Activated naive CD4-positive, alpha-beta T cell treated with anti-CD3 and anti-CD28 coated beads for 36 hours (primary cell): ENCODE measurements at regions not wholly inside any gene's neighbourhood (a gene's known extent, or its start where the extent isn't known, plus 50 kb on each side); places are given as distances from the start of the nearest gene placed in this dataset.
"Not testable (repeated sequence)": the region's sequence is repeated elsewhere in the genome, so short reads cannot be mapped to it uniquely, and the experiment has no call there.

Source experiments
- CTCF ChIA-PET: fragments of 350-600 bp; sonication (Branson Sonifier 250); formaldehyde crosslinking; loops from one replicate; lab custom pipeline; 2021; ENCODE audit warnings: antibody characterized with exemption; lab: Charles Lee
- DNase-seq: peaks from one replicate; pipeline ENCODE4 v3.0.0-alpha.2; 2020
- H3K27ac Mint-ChIP-seq: one replicate; pipeline ENCODE4 v1.8.0; 2021; ENCODE audit warnings: mild to moderate bottlenecking, mixed read lengths
- H3K27me3 Mint-ChIP-seq: one replicate; pipeline ENCODE4 v1.8.0; 2021; ENCODE audit warnings: low read depth, mixed read lengths
- H3K36me3 Mint-ChIP-seq: one replicate; pipeline ENCODE4 v1.8.0; 2021; ENCODE audit warnings: low read depth, mixed read lengths
- H3K4me1 Mint-ChIP-seq: one replicate; pipeline ENCODE4 v1.8.0; 2021; ENCODE audit warnings: low read depth, mixed read lengths
- H3K4me3 Mint-ChIP-seq: one replicate; pipeline ENCODE4 v1.8.0; 2021; ENCODE audit warnings: mild to moderate bottlenecking, moderate library complexity, mixed read lengths
- H3K9me3 Mint-ChIP-seq: one replicate; pipeline ENCODE4 v1.8.0; 2021; ENCODE audit warnings: mixed read lengths
- intact Hi-C: fragments of 100-400 bp; cut with micrococcal nuclease; formaldehyde crosslinking; loops from one replicate; pipeline ENCODE4 v1.15.1; 2023

DNA sequence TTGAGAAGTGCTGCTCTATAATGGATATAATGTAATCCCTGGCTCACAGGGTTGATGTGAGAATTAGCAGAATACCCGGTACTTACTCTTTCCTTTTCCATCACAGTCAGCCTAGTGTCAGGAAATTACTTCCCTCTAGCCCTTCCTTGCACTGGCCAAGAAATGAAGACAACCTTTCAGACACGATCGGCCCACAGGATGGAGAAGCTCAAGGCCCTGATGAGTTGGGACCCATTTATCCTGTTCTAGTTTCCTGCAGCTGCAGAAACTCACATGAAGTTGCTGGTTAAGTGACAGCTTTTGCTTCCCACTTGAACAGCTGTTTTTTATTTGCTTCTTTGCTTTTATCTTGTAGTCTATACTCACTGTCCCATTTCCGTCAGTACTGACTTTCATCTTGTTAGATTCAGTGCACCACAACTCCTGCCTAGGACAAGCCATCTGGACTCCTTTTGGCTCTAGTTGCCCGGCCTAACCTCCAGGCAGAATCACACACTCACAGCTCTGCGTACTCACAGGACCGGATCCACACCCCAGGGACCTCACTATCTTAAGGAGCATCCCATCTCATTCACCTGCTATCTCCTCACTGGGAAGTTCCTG, 325.1 kb upstream of the CHRNA7 start:
- H3K4me3 Mint-ChIP-seq, DNase-seq, H3K36me3 Mint-ChIP-seq, H3K27ac Mint-ChIP-seq, H3K4me1 Mint-ChIP-seq, H3K9me3 Mint-ChIP-seq, CTCF ChIA-PET, H3K27me3 Mint-ChIP-seq, intact Hi-C loops: not testable (repeated sequence)

DNA sequence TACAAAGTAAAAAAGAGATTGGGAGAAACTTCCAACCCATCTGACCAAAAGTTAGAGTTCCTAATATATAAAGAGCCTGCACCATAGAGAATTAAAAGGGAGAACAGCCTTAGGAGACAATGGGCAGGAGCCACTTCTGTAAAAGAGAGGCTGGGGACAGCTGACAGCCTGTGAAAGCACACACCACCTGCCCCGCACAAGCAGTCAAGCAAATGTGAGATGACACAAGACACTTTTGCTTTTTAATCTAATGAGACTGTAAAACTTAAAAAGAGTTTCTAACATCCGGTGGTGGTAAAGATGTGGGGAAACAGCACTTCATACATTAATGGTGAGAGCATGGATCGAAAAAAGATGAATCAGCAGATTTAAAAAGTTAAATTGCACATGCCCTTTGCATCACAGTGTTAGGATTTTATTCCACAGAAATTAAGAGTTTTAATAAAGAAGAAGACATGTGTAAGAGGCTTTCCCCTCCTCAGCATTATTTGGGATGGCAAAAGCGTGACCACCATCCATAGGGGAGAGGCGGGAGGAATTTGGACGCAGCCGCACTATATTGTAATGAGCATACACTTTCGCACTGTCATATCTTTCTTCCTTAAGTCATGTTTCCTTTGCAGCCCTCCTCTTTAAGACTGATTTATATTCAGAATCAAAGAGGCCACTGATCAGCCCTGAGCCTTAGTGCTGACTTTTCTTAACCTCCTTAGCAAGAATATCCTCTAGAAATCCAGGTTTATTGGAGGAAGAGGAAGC, 322.2 kb upstream of the CHRNA7 start:
- H3K36me3 Mint-ChIP-seq, intact Hi-C loops, H3K9me3 Mint-ChIP-seq, H3K4me1 Mint-ChIP-seq, H3K27me3 Mint-ChIP-seq, DNase-seq, H3K4me3 Mint-ChIP-seq, H3K27ac Mint-ChIP-seq, CTCF ChIA-PET: not testable (repeated sequence)

DNA sequence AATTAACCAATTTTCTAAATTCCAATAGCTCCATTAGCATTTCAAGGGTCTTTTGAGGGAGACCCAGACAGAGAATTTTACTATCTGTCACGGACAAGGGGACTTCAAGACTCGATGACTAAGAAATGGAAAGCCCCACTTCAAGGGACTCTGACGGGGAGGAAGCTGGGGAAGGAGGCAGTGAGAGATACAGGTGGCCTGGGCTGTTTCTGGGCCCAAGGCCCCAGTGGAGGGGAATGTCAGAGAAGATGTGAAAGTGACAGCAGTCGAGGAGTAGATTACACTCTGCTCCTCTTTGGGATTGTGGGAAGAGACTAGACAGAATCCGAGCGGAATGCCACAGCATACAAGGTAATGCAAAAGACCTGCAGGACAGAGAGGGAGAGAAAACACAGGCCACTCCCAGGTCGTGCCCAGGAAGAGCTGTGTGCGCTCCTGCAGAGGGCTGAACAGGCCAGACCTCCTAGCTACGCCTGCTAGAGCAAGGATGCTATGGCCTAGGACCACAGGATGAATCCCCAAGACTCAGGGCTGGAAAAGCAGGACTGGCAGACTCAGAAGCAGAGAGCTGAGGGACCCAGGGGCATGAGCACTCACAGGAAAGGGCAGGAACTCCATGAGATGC, 321.5 kb upstream of the CHRNA7 start:
- CTCF ChIA-PET, result not testable (repeated sequence)

DNA sequence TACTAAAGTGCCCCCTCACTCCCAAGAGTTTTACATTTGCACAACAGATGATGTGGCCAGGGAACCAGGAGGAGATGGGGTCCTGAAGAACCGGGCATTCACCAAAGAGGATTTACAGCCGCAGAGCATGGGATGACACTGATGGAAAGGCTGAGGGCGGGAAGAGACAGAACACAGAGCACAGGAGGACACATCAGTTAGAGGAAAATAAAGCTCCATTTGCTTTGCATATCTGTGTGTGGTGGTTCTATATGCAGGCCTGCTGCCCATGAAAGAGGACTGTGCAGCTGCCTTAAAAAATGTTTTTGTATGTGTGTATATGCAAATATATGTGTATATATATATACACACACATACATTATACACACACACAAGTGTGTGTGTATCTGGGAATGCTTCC, 320.8 kb upstream of the CHRNA7 start:
- H3K27ac Mint-ChIP-seq, DNase-seq, H3K36me3 Mint-ChIP-seq, H3K4me3 Mint-ChIP-seq, H3K9me3 Mint-ChIP-seq, CTCF ChIA-PET, intact Hi-C loops, H3K4me1 Mint-ChIP-seq, H3K27me3 Mint-ChIP-seq: not testable (repeated sequence)

More for the DNA sequence above, 321.5 kb upstream of the CHRNA7 start:
- H3K4me1 Mint-ChIP-seq, H3K27me3 Mint-ChIP-seq, DNase-seq, intact Hi-C loops, H3K36me3 Mint-ChIP-seq, H3K27ac Mint-ChIP-seq, H3K4me3 Mint-ChIP-seq, H3K9me3 Mint-ChIP-seq: not testable (repeated sequence)

DNA sequence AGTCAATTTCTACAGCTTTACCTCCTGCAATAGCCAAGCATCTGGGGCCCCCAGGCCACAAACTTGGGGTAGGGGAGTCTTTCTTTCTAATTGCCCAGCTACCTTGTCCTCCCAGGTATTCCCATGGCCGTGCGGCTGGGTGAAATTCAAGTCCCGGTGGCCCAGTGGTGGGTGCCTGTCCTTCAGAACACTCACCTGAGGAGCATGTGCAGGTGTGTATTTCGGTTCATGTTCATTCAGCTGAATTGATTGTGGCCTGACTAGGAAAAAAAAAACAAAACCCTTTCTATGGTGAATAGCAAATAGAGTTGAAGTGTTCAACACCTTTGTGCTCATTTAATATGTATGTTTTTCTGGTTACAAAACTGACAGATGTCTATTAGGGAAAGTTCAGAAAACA, 319.5 kb upstream of the CHRNA7 start:
- H3K9me3 Mint-ChIP-seq, DNase-seq, intact Hi-C loops, CTCF ChIA-PET, H3K36me3 Mint-ChIP-seq, H3K27me3 Mint-ChIP-seq, H3K27ac Mint-ChIP-seq, H3K4me1 Mint-ChIP-seq, H3K4me3 Mint-ChIP-seq: not testable (repeated sequence)

DNA sequence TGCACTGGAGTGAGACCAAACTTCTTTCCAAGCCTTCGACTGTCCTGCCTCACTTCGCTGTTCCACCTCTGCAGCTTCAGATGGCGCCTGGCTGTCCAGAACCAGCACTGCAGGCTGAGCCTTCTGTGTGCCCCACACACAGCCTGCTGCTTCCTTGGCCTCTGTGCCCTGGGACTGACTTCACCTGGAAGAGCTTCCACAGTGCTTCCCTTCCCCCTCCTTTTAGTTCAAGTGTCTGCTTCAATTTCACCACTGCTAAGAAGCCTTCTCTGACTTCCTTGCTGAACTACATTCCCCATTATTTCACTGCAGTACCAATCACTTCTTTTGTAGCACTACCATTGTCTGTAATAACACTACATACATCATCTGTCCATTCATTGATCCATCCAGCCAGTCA, 315.1 kb upstream of the CHRNA7 start:
- CTCF ChIA-PET, H3K4me1 Mint-ChIP-seq, H3K36me3 Mint-ChIP-seq, H3K9me3 Mint-ChIP-seq, H3K27ac Mint-ChIP-seq, H3K27me3 Mint-ChIP-seq, DNase-seq, H3K4me3 Mint-ChIP-seq, intact Hi-C loops: not testable (repeated sequence)

DNA sequence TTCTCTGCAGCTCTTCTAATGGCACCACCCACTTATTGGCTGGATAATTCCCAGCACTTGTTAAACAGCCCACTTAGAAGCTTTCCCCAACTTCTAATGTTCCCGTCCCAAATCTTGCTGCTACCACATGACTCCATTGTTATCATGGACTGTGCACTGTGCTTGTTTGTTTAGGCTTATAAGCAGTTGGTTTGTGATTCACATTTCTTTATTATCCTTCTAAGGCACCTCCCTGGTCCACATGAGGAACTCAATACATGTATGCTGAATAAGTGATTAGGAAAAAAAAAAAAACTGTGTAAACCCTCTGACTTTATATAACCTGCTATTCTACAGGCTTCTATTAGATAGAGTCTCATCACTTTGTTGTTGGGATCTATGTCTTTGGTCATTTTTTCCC, 311.7 kb upstream of the CHRNA7 start:
- CTCF ChIA-PET, H3K4me3 Mint-ChIP-seq, H3K4me1 Mint-ChIP-seq, DNase-seq, H3K27ac Mint-ChIP-seq, H3K36me3 Mint-ChIP-seq, H3K27me3 Mint-ChIP-seq, intact Hi-C loops, H3K9me3 Mint-ChIP-seq: not testable (repeated sequence)

DNA sequence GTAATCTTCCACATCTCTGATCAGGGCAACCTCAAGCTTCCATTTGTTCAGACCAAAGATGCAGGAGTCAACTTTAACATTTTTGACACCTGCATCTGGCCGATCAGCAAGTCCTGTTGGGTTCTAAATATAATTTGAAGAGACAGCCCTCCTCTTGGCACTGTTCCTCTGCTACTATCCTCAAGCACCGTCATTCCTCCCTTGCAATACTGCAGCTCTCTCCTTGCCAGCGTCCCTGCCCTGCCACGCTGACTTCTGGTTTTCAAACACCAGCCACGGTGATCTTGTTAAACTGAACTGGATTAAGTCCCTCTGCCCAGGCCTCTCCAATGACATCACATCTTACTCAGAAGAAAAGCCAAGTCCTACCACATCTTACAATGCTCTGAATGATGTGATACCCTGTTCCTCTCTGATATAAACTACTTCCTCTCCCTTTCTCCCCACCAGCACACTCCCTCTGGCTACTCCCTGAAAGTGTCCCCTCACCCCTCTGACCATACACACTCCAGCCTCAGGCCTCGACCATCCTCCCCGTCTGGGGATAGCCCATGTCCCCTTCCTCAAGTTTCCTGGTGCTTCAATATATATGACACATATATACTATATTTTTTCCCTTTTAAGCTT, 310.8 kb upstream of the CHRNA7 start:
- H3K27ac Mint-ChIP-seq, H3K9me3 Mint-ChIP-seq, H3K4me3 Mint-ChIP-seq, CTCF ChIA-PET, H3K4me1 Mint-ChIP-seq, DNase-seq, H3K27me3 Mint-ChIP-seq, H3K36me3 Mint-ChIP-seq, intact Hi-C loops: not testable (repeated sequence)

DNA sequence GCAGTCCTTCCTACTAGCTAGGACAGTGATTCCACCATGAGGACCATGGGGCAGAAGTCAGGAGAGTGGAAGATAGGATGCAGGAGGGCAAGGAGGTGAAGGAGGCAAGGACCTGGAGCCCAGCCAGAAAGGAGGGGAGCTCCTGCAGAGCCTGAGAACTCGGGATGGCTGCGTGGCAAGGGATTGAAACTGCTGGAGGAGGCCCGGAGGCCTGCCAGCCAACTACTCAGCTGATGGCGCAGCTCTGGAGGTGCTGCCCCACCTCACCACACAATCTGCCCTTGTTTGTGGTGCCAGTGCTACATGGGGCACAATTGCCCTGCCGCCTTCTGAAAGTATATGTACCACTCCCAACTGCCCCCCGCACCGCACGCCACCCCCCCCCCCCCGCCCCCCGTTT, 307.3 kb upstream of the CHRNA7 start:
- CTCF ChIA-PET, intact Hi-C loops, H3K4me3 Mint-ChIP-seq, H3K36me3 Mint-ChIP-seq, H3K27me3 Mint-ChIP-seq, H3K9me3 Mint-ChIP-seq, H3K4me1 Mint-ChIP-seq, H3K27ac Mint-ChIP-seq, DNase-seq: not testable (repeated sequence)

DNA sequence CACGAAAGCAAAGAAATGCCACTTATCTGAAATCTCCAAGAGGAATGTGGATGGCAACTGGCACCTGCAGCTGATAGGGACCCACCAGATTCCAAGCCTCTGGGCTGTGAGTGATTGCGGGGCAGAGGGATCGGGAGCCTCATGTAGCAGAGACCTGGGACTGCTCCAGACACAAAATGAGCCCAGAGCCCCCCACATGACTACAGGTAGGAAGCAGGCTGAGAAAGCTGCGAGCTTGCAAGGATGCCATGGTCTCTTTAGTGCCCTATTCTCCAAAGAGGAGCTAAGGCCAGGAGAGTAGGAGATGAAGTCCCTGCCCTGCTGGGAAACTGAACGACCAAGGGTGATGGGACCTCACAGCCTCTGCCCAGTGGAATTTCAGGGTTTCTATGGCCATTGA, 305.4 kb upstream of the CHRNA7 start:
- CTCF ChIA-PET, H3K4me1 Mint-ChIP-seq, H3K36me3 Mint-ChIP-seq, DNase-seq, H3K4me3 Mint-ChIP-seq, H3K9me3 Mint-ChIP-seq, H3K27ac Mint-ChIP-seq, intact Hi-C loops: not testable (repeated sequence)
- peaks cover 18% of the 10 kb centered on the region for H3K27me3 Mint-ChIP-seq

DNA sequence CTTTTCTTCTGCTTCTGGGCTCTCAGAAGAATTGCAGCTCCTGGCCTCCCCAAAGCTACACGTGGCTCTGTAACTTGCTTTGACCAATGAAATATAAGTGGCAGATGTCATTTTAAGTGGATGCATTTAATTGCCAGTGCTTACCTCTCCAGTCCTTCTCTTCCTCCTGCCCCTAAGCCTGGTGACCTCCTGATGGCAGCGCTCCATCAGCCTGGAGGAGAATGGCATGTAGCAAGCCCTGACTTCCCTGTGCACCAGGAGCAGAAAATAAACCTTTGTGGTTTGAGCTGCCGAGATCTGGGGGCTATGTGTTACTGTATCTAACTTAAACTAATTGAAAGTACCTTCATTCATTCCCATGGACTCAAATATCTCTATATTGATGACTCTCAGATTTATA, 304.7 kb upstream of the CHRNA7 start:
- H3K4me3 Mint-ChIP-seq, H3K27ac Mint-ChIP-seq, H3K9me3 Mint-ChIP-seq, H3K4me1 Mint-ChIP-seq, DNase-seq, H3K36me3 Mint-ChIP-seq, intact Hi-C loops: not testable (repeated sequence)
- peaks cover 21% of the 10 kb centered on the region for H3K27me3 Mint-ChIP-seq
- CTCF ChIA-PET, result interaction anchor here (1.2 kb wide), 1 partner anchor 12 kb away, joined by 3 read pairs; no protein-coding TSS in a partner anchor

DNA sequence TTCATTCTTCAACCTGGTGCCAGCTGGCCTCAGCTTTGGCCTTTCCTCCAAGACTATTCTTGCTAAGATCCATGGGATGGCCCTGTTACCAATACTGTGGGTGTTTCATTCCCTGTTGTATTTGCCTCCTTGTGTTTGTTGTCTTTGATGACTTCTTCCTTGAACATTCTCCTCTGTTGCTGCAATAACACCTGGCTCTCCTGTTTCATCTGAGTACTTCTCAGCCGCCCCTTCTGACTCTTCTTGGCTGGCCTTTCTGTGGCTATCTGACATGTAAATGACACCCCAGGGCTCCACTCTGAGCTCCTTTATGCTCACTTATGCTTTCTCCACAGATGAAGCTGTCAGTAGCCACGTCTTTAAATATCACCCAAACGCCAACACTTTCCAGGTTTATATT, 302.7 kb upstream of the CHRNA7 start:
- Mint-ChIP-seq H3K36me3 (no peaks in the 10 kb centered on the region), H3K9me3 (no peaks in the 10 kb centered on the region), H3K4me1 (no peaks in the 10 kb centered on the region), H3K27me3 (peaks cover 28% of the 10 kb centered on the region), H3K27ac (no peak overlapping the region), H3K4me3 (no peak overlapping the region)
- no peak for DNase-seq
- intact Hi-C loops, result no loop called here
- CTCF ChIA-PET, result interaction anchor here (0.8 kb wide), 1 partner anchor 258 kb away, joined by 3 read pairs; no protein-coding TSS in a partner anchor
